Adrenal gland (tissue), 5 donors: ENCODE measurements at regions not wholly inside any gene's neighbourhood (a gene's known extent, or its start where the extent isn't known, plus 50 kb on each side); places are given as distances from the start of the nearest gene placed in this dataset.

Experiments used
- POLR2A ChIP-seq, 2 donors: fragments of 450-650 bp; IDR thresholded peaks; one replicate each; pipeline ENCODE4 v1.6.1; 2017; ENCODE audit warnings: antibody characterized with exemption in 2 of 2, mild to moderate bottlenecking in 2 of 2, moderate library complexity in 1 of 2
- TF ChIP-seq, protein P1 (sequence below), 6 experiments: fragments of 450-650 bp in 4 of 6; fragments of 200-600 bp in 2 of 6; sonication (generic) in 1 of 6; IDR thresholded peaks; 1 replicate in 5 of 6; 2 replicates in 1 of 6; pipeline versions ENCODE4 v1.5.1 to v1.8.0; 2016 to 2021; ENCODE audit warnings: antibody characterized with exemption in 6 of 6, mild to moderate bottlenecking in 2 of 6, moderate library complexity in 1 of 6
- donor health status: DM: no; HTN: no; CAD: no.

DNA sequence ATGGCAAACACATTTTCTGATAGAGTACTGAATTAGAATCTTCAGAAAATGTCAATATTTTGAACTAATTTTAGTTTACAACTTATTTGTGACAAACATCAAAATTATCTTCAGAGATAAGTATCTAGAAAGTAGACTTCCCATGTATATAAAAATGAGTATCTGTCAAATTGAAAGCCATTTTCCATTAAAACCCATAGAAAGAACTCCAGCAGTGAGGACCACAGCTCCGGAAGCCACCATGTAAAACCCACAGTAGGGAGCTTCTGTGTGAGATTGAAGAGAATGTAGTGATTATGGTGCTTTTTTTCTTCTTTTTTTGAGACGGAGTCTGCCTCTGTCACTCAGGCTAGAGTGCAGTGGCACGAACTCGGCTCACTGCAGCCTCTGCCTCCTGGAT lies 687.0 kb downstream of the TYW1 start:
- TF ChIP-seq, protein P1, sequence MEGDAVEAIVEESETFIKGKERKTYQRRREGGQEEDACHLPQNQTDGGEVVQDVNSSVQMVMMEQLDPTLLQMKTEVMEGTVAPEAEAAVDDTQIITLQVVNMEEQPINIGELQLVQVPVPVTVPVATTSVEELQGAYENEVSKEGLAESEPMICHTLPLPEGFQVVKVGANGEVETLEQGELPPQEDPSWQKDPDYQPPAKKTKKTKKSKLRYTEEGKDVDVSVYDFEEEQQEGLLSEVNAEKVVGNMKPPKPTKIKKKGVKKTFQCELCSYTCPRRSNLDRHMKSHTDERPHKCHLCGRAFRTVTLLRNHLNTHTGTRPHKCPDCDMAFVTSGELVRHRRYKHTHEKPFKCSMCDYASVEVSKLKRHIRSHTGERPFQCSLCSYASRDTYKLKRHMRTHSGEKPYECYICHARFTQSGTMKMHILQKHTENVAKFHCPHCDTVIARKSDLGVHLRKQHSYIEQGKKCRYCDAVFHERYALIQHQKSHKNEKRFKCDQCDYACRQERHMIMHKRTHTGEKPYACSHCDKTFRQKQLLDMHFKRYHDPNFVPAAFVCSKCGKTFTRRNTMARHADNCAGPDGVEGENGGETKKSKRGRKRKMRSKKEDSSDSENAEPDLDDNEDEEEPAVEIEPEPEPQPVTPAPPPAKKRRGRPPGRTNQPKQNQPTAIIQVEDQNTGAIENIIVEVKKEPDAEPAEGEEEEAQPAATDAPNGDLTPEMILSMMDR (IDR thresholded peaks at IDR 0.05): no peak
- TF ChIP-seq POLR2A (IDR thresholded peaks at IDR 0.05): no peak
